PC-9 (cell line): ENCODE measurements at regions not wholly inside any gene's neighbourhood (a gene's known extent, or its start where the extent isn't known, plus 50 kb on each side); places are given as distances from the start of the nearest gene placed in this dataset.

Experiments
- CTCF ChIP-seq: fragments of 200-600 bp; sonication (generic); conservative IDR thresholded peaks from 2 replicates; pipeline ENCODE4 v1.6.1; 2017; ENCODE audit warnings: mixed run types, antibody characterized with exemption, mild to moderate bottlenecking, moderate library complexity
- EZH2 ChIP-seq: fragments of 200-600 bp; sonication (generic); IDR thresholded peaks from 2 replicates; pipeline ENCODE4 v1.8.0; 2017; ENCODE audit warnings: antibody characterized with exemption, low read depth

- TF ChIP-seq CTCF: no peak
- no peak for TF ChIP-seq EZH2
These were observed 71.4 kb downstream of the ADRB2 start for GRCh38 chr5:148897842-148898241.
